ENCODE measurements at regions not wholly inside any gene's neighbourhood (a gene's known extent, or its start where the extent isn't known, plus 50 kb on each side); places are given as distances from the start of the nearest gene placed in this dataset.

- 91 to 93% methylated on average over 9 of the region's 9 CpGs for WGBS, 2 donors
- intact Hi-C loops (cut with DNase I; ENCODE audit: low total_unique reads) = no loop called here
- peak in 1 of 2 donors; percentile 43 for DNase-seq (ENCODE audit: low spot score in 2 of 2)
- H3K4me3 ChIP-seq (ENCODE audit: low read depth, poor library complexity, severe bottlenecking) = no peak overlapping the region
- TF ChIP-seq CTCF (IDR thresholded peaks at IDR 0.05) (no peak), POLR2A (IDR thresholded peaks at IDR 0.05) (no peak)
Measured at GRCh38 chr4:189301692-189302091, 639.0 kb upstream of the FRG1 start.

- no peak for TF ChIP-seq POLR2A (IDR thresholded peaks at IDR 0.05)
- TF ChIP-seq CTCF (IDR thresholded peaks at IDR 0.05) = no peak
- H3K4me3 ChIP-seq (ENCODE audit: low read depth, poor library complexity, severe bottlenecking) = no peak overlapping the region
- intact Hi-C loops (cut with DNase I; ENCODE audit: low total_unique reads) = no loop called here
- DNase-seq (ENCODE audit: low spot score in 2 of 2) = no peak
- 52 to 56% methylated on average over 8 of the region's 8 CpGs for WGBS, 2 donors
Measured at GRCh38 chr4:189302719-189303118, 638.0 kb upstream of the FRG1 start.

- H3K4me3 ChIP-seq (ENCODE audit: low read depth, poor library complexity, severe bottlenecking) = no peak overlapping the region
- no peak for DNase-seq (ENCODE audit: low spot score in 2 of 2)
- WGBS, 2 donors = 63 to 65% methylated on average over 2 of the region's 2 CpGs
- intact Hi-C loops (cut with DNase I; ENCODE audit: low total_unique reads) = no loop called here
- TF ChIP-seq POLR2A (IDR thresholded peaks at IDR 0.05) = no peak
- TF ChIP-seq CTCF (IDR thresholded peaks at IDR 0.05) = no peak
Measured at GRCh38 chr4:189304167-189304566, 636.5 kb upstream of the FRG1 start.

- no peak for DNase-seq (ENCODE audit: low spot score in 2 of 2)
- no peak overlapping the region for H3K4me3 ChIP-seq (ENCODE audit: low read depth, poor library complexity, severe bottlenecking)
- no peak for TF ChIP-seq CTCF (IDR thresholded peaks at IDR 0.05)
- no peak for TF ChIP-seq POLR2A (IDR thresholded peaks at IDR 0.05)
- intact Hi-C loops (cut with DNase I; ENCODE audit: low total_unique reads) = no loop called here
- 4 to 6% methylated on average over 2 of the region's 2 CpGs for WGBS, 2 donors
Measured at GRCh38 chr4:189304809-189305208, 635.9 kb upstream of the FRG1 start.

GRCh38 chr4:189305500-189305899 lies 635.2 kb upstream of the FRG1 start:
- no peak for DNase-seq (ENCODE audit: low spot score in 2 of 2)
- no peak for TF ChIP-seq CTCF (IDR thresholded peaks at IDR 0.05)
- no peak for TF ChIP-seq POLR2A (IDR thresholded peaks at IDR 0.05)
- intact Hi-C loops (cut with DNase I; ENCODE audit: low total_unique reads) = no loop called here
- WGBS, 2 donors = 31 to 32% methylated on average over 3 of the region's 3 CpGs
- no peak overlapping the region for H3K4me3 ChIP-seq (ENCODE audit: low read depth, poor library complexity, severe bottlenecking)

- no peak for TF ChIP-seq POLR2A (IDR thresholded peaks at IDR 0.05)
- TF ChIP-seq CTCF (IDR thresholded peaks at IDR 0.05) = no peak
- H3K4me3 ChIP-seq (ENCODE audit: low read depth, poor library complexity, severe bottlenecking) = no peak overlapping the region
- WGBS, 2 donors = 19 to 26% methylated on average over 1 of the region's 1 CpG
- intact Hi-C loops (cut with DNase I; ENCODE audit: low total_unique reads) = no loop called here
- DNase-seq (ENCODE audit: low spot score in 2 of 2) = no peak
Measured at GRCh38 chr4:189311251-189311650, 629.4 kb upstream of the FRG1 start.

All from lower leg skin (tissue), 4 donors.